ENCODE measurements at regions not wholly inside any gene's neighbourhood (a gene's known extent, or its start where the extent isn't known, plus 50 kb on each side); places are given as distances from the start of the nearest gene placed in this dataset.

DNA sequence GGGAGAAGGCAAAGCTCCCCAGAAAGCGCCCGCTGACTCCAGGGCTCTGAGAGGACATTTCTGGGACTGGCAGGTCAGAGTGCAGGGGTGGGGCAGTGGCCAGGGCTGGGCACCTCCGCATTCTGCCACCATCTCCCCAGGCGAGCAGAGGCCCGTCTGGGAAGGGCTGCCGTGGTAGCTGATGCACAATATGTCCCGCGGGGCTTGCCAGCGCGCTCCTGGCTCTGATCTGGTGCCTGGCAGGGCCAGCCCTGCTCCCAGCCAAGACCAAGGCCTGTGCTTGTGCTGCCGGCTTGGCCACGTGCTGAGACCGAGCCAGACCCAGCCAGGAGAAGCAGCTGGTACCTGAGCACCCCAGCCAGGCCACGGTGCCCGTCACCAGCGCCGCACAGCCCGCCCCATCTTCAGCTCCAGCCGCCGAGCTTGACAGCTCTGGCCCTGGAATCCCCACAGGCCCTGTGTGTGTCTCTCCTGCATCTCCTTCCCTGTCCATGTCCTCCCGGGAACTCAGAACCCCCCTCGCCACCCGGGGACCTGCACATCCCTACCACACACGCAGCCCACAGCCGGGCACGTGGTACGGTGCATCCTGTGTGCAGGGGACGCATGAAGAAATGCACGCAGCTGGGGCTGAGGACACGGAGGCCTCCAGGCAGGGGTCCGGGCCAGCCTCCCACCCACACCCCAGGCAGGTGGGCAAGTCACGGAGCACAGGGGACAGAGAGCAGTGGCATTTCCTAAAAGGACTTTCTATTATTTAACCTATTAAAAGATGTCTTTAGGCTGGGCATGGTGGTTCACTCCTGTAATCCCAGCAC is 68.6 kb upstream of the C14orf180 start:
- no peak for DNase-seq (ENCODE audit: low read depth, low spot score)

DNA sequence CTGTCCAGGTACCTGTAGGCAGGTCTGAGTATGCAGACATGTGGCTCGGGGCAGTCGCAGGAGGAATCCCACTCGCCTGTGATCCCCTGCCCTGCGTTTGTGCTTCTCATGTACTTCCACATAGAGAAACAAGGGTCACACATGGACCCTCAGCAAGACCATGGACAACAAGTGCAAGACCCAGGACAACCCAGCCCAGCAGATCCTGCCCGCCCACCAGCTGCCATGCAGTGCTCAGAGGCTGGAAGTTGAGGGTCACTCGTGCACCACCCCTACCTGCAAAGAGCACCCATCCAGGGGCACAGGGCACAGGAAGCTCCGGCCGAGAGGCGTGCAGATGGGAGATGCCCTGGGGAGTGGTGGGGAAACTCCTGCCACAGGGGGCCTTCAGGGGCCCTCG is 67.5 kb upstream of the C14orf180 start:
- DNase-seq (ENCODE audit: low read depth, low spot score) = no peak

DNA sequence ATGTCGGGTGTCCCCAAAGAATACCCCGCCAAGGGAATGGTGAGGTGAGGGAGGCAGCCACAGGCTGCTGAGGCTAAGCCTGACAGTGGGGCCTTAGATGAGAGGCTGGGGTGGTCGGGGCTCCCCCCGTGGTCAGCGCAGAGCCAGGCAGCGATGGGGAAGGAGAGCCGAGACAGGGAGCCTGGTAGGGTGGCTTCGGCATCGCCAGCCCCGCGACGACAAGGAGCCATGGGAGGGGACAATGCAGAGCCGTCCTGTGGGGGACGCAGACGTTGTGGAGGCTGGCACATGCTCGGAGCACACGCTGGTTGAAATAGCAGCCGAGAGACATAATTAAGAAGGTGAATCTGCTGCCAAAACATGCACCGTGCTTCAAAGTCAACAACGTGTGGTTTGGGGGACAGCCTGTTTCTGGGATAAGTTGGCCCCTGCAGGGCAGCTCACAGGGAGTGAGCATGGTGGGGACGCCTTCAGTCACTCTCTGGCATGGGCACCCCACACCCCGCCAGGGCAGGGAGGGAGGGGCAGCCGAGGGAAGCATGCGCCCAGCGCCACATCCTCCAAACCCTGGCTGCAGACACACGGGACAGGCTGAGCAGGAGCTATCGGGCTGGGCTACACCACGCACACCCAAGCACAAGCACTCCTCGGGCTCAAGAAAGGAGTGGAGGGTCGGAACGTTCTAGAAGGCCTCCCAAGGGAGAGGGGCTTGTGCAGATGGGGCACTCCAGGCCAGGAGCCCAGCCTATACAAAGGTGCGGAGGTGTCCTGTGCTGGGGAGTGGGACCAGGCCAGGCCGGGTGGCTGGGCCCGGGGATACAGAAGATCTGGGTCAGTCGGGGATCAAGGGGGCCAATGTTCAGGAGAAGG is 66.6 kb upstream of the C14orf180 start:
- no peak for DNase-seq (ENCODE audit: low read depth, low spot score)

DNA sequence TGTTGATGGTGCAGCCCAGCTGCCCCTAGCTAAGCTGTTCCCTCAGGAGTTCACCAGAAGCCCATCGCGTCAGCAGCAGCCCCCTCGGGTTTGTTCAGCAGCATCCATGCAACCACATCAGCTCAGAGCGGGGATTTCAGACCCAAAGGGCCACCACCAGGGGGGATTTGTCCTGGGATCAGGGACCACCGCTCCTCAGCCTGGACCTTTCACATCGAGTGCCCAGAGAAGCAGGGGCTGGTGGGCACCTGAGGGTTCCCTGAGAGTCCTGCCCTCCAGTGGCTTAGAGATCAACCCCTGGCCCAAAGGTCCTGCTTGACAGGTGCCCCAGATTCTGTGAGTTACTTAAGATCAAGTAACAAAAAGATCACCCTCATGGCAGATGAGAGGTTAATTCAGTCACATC is 65.9 kb upstream of the C14orf180 start:
- no peak for DNase-seq (ENCODE audit: low read depth, low spot score)

DNA sequence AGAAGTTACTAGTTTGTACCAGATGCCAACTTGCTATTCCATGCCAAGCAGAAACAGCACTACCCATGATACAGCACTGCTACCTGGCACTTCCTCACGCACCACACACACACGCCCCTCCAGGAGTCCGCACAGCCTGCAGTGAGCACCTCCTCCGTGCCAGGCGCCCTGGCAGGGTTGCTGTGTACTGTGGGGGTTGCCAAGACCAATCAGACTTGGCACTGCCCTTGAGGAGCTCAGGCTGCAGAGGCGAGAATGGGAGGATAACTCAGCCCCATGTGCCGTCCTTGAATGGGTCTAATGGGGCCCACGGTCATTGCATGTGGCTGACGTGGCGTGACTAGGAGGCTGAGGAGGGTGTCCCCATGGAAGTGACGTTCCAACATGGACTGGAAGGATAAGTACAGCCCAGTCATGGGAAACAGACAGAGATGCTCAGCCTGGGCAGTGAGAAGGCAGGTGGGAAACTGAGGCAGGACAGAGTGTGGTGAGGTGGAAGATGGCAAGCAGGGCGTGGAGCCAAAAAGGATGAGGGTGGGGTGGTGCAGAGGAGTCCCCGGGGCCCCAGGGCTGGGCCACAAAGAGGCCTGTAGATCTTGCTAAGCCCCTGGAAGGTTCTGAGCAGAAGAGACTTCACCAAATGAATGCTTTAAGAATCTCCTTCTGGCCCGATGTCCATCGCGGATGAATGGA is 65.3 kb upstream of the C14orf180 start:
- no peak for DNase-seq (ENCODE audit: low read depth, low spot score)

DNA sequence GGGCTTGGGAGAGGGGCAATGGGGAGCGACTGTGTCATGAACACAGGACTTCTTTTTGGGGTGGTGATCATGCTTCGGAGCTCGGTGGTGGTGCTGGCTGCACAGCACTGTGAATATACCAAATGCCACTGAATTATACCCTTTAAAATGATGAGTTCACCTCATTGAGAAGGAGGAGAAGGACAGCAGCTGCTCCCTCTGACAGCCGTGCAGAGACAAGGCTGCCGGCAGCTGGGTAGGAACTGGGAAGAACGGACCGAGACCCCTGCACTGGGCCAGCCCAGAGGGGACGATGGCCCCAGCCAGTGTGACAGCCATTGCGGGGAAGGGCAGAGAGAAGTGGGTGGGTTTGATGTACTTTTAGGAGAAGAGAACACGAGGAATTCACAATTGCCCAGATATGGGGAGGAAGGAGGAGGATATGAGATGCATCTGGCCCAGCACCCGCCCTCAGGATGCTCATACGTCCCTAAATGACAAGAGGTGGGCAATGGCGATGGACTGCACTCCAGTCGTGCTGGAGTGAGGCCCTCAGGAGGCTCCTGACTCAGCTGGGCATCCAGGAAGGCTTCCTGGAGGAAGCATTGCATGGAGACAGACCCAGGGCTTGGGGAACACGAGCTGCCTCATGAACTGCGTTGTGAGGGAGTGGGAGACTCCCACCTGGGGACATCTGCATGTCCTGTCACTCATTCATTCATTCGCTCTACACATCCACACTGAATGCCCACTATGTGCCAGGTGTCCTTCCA is 64.3 kb upstream of the C14orf180 start:
- DNase-seq (ENCODE audit: low read depth, low spot score) = no peak

DNA sequence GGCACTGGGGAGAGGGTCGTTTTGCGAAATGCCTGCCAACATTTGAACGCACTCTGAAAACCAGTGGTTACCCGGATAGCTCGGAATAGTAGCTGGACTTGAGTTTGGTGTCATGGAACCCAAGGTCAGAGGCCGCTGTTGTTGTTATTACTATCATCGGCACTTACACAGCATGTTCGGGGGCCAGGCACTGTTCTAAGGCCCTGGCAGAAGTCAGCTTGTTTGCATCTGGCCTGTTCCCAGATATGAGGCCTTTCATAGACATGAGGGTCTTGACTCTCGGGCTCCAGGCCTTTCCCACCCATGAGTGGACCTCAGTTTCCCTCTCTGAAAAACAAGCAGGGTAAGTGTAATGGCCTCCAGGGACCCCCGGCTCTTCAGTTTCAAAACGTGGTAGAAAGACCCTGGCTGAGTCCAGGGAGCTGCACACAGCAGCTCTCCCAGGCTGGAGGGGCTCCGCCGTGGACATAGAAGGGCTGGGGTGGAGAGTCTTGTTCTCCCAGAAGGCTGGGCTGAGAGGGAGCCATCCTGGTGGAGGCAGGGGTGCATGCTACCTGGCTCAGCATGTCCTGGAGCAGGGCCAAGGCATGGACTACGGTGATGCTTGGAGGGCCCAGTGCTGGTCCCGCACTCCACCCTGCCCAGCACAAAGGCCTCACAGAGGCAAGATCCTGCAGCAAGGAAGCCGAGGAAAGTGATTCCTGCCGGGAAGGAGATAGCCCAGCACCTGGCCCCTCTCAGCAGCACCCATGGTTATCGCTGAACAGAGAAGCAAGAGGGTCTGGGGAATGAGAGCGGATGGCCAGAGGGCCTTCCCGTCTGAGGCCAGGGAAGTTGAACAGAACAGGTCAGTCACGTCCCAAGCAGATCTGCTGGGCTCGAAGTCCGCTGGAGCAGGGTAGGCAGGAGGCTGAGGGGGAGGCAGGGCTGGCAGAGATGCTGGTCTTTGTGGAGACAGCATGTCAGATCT is 63.5 kb upstream of the C14orf180 start:
- DNase-seq (ENCODE audit: low read depth, low spot score) = no peak

DNA sequence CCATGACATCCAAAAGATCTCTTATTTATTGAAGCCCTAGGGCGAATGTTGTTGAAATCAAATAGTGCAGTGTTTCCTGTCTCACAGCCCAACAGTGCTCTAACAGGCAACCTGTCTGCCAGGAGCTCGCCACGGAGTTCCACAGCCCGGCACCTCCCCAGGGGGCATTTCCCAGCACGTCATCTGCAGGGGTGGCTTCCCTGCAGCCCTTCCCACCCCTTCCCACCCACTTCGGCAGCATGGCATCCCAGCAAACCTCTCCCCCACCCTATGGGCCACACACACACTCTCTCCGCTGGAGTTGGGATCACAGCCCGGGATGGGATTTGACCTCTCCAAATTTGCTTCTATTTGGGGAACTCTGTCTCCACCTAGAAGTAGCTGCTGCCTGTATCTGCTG is 62.7 kb upstream of the C14orf180 start:
- DNase-seq (ENCODE audit: low read depth, low spot score) = no peak

DNA sequence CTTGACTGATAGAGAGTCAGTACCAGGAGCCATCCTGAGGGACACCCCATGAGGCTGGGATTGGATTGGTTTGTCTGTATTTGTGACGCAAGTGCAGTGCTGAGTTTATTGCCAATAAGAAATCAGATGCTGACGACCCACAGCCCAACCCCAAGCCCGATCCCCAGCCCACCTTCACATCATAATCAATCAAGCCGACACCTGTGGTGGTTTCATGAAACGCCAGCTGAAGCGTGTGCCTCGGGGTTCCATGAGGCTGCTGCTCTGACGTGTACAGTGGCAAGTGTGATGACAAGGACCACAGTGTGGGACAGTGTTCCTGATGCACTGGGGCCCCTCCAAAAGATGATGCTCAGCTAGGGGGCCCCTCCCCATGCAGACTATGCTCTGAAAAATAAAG is 62.1 kb upstream of the C14orf180 start:
- DNase-seq (ENCODE audit: low read depth, low spot score) = no peak

DNA sequence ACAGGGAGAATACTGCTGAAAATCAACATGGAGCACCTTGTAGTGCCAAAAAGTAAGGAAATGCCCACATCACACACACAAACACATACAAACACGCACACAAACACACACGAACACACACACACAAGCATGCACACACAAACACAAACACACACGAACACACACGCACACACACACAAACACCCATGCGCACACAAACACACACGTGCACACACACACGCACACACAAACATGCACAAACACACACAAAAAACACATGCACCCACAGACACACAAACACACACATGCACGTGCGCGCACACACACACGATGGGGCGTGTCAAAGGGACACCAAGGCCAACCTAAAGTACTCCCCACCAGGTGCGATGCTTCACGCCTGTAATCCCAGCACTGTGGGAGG is 61.7 kb upstream of the C14orf180 start:
- DNase-seq (ENCODE audit: low read depth, low spot score) = no peak

DNA sequence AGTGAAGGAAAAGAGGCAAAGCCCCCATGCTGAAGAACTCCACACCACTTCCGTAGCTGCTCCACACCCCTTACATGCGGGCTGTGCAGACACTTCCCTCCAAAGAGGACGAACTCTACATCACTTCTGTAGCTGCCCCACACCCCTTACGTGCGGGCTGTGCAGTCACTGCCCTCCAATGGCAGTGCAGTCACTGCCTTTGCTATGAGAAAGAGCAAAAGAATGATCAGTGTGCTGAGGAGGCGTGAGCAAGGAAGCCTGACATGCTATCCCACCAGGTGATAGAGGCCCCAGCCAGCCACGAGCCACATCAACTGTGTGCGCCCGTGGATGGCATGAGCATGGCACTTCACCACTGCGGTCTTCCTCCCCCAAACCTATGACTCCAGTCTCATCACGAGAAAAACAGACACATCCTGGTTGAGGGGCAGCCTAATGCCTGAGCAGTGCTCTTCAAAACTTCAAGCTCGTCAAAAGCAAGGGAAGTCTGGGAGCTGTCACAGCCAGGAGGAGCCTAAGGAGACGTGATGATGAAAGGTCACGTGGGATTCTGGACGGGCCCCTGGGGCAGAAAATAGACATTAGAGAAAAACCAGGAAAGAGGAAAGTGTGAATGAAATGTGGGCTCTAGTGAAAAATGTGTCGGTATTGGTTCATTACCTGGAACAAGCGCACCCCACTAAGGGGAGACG is 60.8 kb upstream of the C14orf180 start:
- no peak for DNase-seq (ENCODE audit: low read depth, low spot score)

DNA sequence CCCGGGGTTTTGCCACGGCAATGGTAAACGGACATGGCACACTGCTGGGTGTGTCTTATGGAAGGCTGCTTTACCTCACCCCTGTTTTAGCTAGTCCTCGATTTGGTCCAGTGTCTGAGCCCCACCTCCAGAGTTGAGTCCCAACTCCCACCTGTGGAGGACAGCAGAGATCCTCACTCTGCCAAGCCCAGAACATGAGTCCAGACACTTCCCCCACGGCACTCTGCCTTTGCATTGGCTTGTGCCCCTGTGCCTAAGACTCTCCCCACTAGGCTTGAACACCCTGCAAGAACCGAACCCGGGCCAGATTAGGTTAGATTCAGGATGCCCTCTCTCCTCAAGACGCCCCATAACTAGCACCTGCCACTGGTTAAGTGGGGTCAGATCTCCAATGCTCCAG is 59.8 kb upstream of the C14orf180 start:
- no peak for DNase-seq (ENCODE audit: low read depth, low spot score)

DNA sequence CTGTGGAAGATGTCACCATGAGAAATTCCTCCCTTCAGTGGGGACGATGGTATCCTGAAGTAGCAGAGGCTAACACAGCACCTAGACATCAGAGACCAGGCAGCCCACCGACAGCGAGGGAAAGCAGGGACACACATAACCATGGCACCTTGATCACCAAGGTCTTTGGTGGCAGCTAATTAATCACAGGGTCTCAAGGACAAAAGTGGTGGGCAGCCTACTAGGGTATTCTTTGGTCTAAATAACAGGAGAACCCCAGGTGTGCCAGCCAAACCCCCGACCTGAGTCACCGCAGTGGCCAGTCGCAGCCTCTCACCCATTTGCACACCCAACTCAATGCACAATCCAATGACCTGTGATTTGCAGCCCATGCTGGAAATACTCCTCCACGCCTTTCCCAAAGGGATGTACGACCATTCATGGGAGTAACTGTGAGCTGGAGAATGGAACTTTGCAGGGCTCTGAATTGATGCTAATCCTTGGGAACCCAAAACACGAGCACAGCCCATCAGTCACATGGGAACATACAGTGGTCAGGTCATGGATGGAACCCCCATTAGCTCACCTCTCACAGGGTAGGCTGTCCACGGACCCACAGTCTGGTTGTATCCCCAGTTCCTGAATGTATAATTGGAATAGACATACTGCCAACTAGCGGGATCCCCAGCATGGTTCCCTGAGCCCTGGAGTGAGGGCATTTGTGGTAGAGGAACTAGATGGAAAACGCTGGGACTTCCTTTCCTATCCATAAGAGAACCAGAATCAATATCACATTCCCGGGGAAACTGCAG is 58.7 kb upstream of the C14orf180 start:
- no peak for DNase-seq (ENCODE audit: low read depth, low spot score)

DNA sequence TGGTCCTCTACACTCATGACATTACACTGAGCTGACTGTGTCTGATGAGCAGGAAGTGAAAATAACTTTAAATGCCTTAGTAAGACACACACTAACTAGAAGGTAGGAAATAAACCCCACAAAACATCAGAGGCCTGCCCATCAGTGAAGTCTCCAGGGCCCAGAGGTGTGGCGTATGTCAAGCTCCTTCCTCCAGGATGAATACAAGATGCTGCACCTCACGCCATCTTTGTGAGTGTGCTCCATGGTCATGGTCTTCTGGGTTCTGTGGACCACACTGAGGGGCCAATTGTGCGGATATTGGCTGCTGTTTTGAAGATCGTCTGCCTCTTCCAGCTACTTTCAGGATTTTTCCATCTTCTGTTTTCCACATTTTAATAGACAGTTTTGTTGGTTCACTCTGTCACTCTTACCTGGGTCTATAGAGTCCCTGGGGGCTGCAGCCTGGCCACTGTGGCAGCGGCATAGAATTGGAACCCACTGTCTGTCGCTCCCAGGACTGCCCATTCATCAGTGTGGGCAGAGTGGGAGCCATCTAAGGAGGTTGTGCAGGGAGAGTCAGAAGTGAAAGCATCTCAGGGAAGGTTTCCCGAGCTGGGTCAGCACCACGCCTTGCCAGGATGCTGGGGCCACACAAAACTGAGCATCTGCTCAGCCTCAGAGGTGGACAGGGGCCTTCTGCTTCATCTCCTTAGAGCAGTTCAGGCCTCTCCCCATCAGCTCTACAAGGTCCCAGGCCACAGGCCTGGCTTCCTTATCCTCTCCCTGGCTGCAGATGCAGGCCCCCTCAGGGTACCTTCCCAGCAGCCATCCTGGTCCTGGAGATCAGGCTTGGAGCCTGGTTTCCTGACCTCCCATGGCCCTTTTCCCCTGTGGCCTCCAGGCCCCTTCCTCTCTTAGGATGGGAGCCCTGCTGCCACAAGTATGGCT is 57.5 kb upstream of the C14orf180 start:
- DNase-seq (ENCODE audit: low read depth, low spot score) = no peak

DNA sequence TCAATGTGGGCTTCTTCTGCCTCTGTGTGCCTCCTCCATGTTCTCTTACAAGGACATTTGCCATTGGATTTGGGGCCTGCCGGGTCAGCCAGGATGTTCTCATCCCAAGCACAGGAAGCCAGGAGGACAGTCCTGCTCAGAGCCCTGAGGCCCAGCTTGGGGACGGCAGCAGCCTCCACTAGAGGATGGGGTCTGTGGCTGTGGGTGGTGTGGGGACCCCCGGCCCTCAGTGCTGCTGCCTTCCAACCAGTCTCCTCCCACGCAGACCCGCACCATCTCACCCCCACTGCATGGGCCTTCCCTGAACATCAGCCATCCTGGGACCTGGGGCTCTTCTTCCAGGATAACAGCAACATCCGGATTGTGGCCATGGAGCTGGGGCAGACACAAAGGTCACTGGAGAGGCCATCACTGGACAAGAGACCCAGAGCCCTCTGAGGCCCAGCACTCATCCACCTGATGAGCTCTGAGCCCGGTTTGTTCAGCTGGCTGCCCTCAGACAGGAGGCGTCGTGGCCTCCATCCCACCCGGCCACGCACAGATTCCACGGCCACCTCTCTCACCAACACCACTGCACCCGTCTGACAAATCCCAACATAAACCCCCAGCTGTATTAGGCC is 56.5 kb upstream of the C14orf180 start:
- DNase-seq (ENCODE audit: low read depth, low spot score) = no peak

DNA sequence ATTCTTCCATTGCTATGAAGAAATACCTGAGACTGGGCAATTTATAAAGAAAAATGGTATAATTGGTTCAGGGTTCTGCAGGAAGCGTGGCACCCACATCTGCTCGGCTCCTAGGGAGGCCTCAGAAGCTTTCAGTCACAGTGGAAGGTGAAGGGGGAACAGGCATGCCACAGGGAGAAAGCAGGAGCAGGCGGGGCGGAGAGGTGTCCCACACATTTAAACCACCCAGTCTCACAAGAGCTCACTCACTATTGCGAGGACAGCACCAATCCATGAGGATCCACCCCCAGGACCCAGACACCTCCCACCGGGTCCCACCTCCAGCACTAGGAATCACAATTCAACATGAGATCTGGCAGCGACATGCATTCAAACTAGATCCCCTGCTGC is 56.0 kb upstream of the C14orf180 start:
- no peak for DNase-seq (ENCODE audit: low read depth, low spot score)

DNA sequence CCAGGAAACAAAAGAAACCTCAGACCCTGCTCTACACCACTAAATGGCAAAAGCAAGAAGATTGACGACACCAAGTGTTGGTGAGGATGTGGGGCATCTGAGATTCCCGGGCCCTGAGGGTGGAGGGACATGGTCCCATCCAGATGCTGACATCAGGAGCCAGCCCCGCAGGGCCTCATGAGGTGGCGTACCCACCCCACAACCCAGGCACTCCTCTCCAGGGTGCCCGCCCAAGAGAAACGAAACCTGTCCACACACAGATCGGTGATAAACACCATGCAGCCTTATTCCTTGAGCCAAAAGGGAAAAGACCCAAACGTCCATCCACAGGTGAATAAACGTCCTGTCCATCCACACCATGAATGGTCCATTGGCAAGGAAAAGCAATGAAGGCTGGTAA is 54.8 kb upstream of the C14orf180 start:
- no peak for DNase-seq (ENCODE audit: low read depth, low spot score)

Data from pulmonary artery endothelial cell (primary cell).